Hepatocyte (in vitro differentiated cells): ENCODE measurements at regions not wholly inside any gene's neighbourhood (a gene's known extent, or its start where the extent isn't known, plus 50 kb on each side); places are given as distances from the start of the nearest gene placed in this dataset.

Experiments
- DNase-seq: peaks from one replicate; pipeline ENCODE4 v3.0.0-alpha.2; 2016; ENCODE audit warnings: low spot score
- H2AFZ ChIP-seq: fragments of 200-600 bp; sonication (generic); 2 replicates; pipeline ENCODE4 v1.6.0; 2016; ENCODE audit warnings: antibody characterized with exemption, mild to moderate bottlenecking
- H3K27ac ChIP-seq: fragments of 200-600 bp; sonication (generic); 2 replicates; pipeline ENCODE4 v1.5.1; 2016; ENCODE audit warnings: mild to moderate bottlenecking
- H3K27me3 ChIP-seq: fragments of 200-600 bp; sonication (generic); 2 replicates; pipeline ENCODE4 v1.6.1; 2016
- H3K36me3 ChIP-seq: fragments of 200-600 bp; sonication (generic); replicated peaks from 2 replicates; pipeline ENCODE4 v1.5.1; 2016; ENCODE audit warnings: low read depth; ENCODE audit not compliant: insufficient read depth
- H3K4me1 ChIP-seq: fragments of 200-600 bp; sonication (generic); 2 replicates; pipeline ENCODE4 v1.5.1; 2016; ENCODE audit warnings: mild to moderate bottlenecking, moderate library complexity; ENCODE audit not compliant: insufficient read depth
- H3K4me2 ChIP-seq: fragments of 200-600 bp; sonication (generic); 2 replicates; pipeline ENCODE4 v1.6.0; 2016
- H3K4me3 ChIP-seq: fragments of 200-600 bp; sonication (generic); 2 replicates; pipeline ENCODE4 v1.5.1; 2016; ENCODE audit warnings: mild to moderate bottlenecking
- H3K79me2 ChIP-seq: fragments of 200-600 bp; sonication (generic); 2 replicates; pipeline ENCODE4 v1.6.0; 2017; ENCODE audit warnings: mild to moderate bottlenecking
- H3K9me2 ChIP-seq: fragments of 200-600 bp; sonication (generic); replicated peaks from 2 replicates; pipeline ENCODE4 v1.6.0; 2017; ENCODE audit warnings: mild to moderate bottlenecking; ENCODE audit not compliant: insufficient read depth
- H3K9me3 ChIP-seq: fragments of 200-600 bp; sonication (generic); 2 replicates; pipeline ENCODE4 v1.5.1; 2016; ENCODE audit warnings: low read depth, mild to moderate bottlenecking
- H4K20me1 ChIP-seq: fragments of 200-600 bp; sonication (generic); 2 replicates; pipeline ENCODE4 v1.6.0; 2016; ENCODE audit warnings: mild to moderate bottlenecking; ENCODE audit not compliant: insufficient read depth, poor library complexity, severe bottlenecking
- CTCF ChIP-seq: fragments of 200-600 bp; sonication (generic); IDR thresholded peaks from 2 replicates; pipeline ENCODE4 v1.5.1; 2016; ENCODE audit warnings: antibody characterized with exemption, mild to moderate bottlenecking; ENCODE audit not compliant: poor library complexity
- EZH2 ChIP-seq: fragments of 200-600 bp; sonication (generic); IDR thresholded peaks from 2 replicates; pipeline ENCODE4 v1.6.1; 2016; ENCODE audit warnings: antibody characterized with exemption, mild to moderate bottlenecking, borderline replicate concordance
- EZH2phosphoT487 ChIP-seq: fragments of 200-600 bp; sonication (generic); IDR thresholded peaks from one replicate; pipeline ENCODE4 v1.6.1; 2018; ENCODE audit warnings: antibody characterized with exemption, mild to moderate bottlenecking, low read depth, moderate library complexity; ENCODE audit not compliant: unreplicated experiment, severe bottlenecking
- WGBS: methylation state at CpG from one replicate; pipeline ENCODE4 v1.1.6; 2016; ENCODE audit warnings: low lambda C conversion rate; ENCODE audit errors: missing lambda C conversion rate; 5-methylcytosine and 5-hydroxymethylcytosine counted together

- H2AFZ ChIP-seq, result no peak overlapping the region
- DNase-seq, result no peak
- WGBS, result 87% methylated on average over 11 of the region's 11 CpGs
- H3K9me3 ChIP-seq, result no peaks in the 10 kb centered on the region
- no peaks in the 10 kb centered on the region for H3K79me2 ChIP-seq
- no peaks in the 10 kb centered on the region for H4K20me1 ChIP-seq
- TF ChIP-seq EZH2 (no peak), CTCF (no peak), EZH2phosphoT487 (no peak)
- H3K27me3 ChIP-seq, result no peaks in the 10 kb centered on the region
- no peak overlapping the region for H3K4me3 ChIP-seq
- H3K4me1 ChIP-seq, result peaks cover 20% of the 10 kb centered on the region
- H3K36me3 ChIP-seq, result no peaks in the 10 kb centered on the region
- no peaks in the 10 kb centered on the region for H3K9me2 ChIP-seq
- H3K27ac ChIP-seq, result no peak overlapping the region
- H3K4me2 ChIP-seq, result peak overlapping the region; percentile 55
Observed at GRCh38 chr5:124056326-124056990, 544.5 kb downstream of the CSNK1G3 start.

- H3K27ac ChIP-seq, result no peak overlapping the region
- H3K27me3 ChIP-seq, result no peaks in the 10 kb centered on the region
- no peak overlapping the region for H3K4me3 ChIP-seq
- no peaks in the 10 kb centered on the region for H3K36me3 ChIP-seq
- no peak overlapping the region for H3K4me2 ChIP-seq
- 85% methylated on average over 1 of the region's 1 CpG for WGBS
- H3K9me3 ChIP-seq, result no peaks in the 10 kb centered on the region
- peaks cover 13% of the 10 kb centered on the region for H3K4me1 ChIP-seq
- TF ChIP-seq EZH2, result no peak
- TF ChIP-seq EZH2phosphoT487, result no peak
- TF ChIP-seq CTCF, result no peak
- DNase-seq, result no peak
- no peak overlapping the region for H2AFZ ChIP-seq
- H4K20me1 ChIP-seq, result no peaks in the 10 kb centered on the region
- H3K79me2 ChIP-seq, result no peaks in the 10 kb centered on the region
- no peaks in the 10 kb centered on the region for H3K9me2 ChIP-seq
Observed at GRCh38 chr5:124055751-124056150, 543.8 kb downstream of the CSNK1G3 start.

- H3K4me1 ChIP-seq, result peaks cover 12% of the 10 kb centered on the region
- H3K36me3 ChIP-seq, result no peaks in the 10 kb centered on the region
- H4K20me1 ChIP-seq, result no peaks in the 10 kb centered on the region
- H3K27me3 ChIP-seq, result no peaks in the 10 kb centered on the region
- no peak overlapping the region for H3K27ac ChIP-seq
- H3K9me3 ChIP-seq, result no peaks in the 10 kb centered on the region
- H3K4me3 ChIP-seq, result no peak overlapping the region
- no peaks in the 10 kb centered on the region for H3K79me2 ChIP-seq
- no peaks in the 10 kb centered on the region for H3K9me2 ChIP-seq
- no peak overlapping the region for H3K4me2 ChIP-seq
- H2AFZ ChIP-seq, result no peak overlapping the region
- no peak for TF ChIP-seq EZH2phosphoT487
- no peak for TF ChIP-seq CTCF
- TF ChIP-seq EZH2, result no peak
- DNase-seq, result no peak
Observed at GRCh38 chr5:124054564-124054963, 542.6 kb downstream of the CSNK1G3 start.
